ENCODE measurements at regions not wholly inside any gene's neighbourhood (a gene's known extent, or its start where the extent isn't known, plus 50 kb on each side); places are given as distances from the start of the nearest gene placed in this dataset.

DNA sequence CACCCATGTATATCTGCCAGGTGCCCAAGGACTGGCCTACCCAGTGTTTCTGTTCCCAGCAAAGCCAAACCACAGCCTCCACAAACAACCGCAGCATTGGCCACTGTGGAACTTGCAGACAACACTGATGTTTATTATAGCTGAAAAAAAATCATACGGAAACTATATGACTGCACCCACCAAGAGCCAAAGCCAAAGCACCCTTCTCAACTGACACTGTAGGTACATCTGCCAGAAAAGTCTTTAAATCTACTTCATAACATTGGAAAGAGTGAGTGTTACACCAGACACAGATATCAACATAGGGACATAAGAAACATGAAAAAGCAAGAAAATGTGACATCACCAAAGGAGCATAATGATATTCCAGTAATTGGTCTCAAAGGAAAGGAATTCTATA, 428.0 kb downstream of the PSAT1 start:
- H3K4me3 ChIP-seq (ENCODE audit: low read length): no peak overlapping the region
- H3K27me3 ChIP-seq (ENCODE audit: control insufficient read depth, insufficient read depth, low read length): no peaks in the 10 kb centered on the region
- H3K9me3 ChIP-seq (replicated peaks; ENCODE audit: control insufficient read depth, low read depth, low read length): peaks cover 2% of the 10 kb centered on the region
- H3K36me3 ChIP-seq (ENCODE audit: control insufficient read depth, insufficient read depth, low read length): no peaks in the 10 kb centered on the region
- no CpG with 5 or more reads among the region's 2 CpGs for WGBS (ENCODE audit: insufficient coverage)
- DNase-seq: no peak
- H3K27ac ChIP-seq (ENCODE audit: low read length): no peak overlapping the region
- no peaks in the 10 kb centered on the region for H3K4me1 ChIP-seq (ENCODE audit: control insufficient read depth, insufficient read depth, low read length)

DNA sequence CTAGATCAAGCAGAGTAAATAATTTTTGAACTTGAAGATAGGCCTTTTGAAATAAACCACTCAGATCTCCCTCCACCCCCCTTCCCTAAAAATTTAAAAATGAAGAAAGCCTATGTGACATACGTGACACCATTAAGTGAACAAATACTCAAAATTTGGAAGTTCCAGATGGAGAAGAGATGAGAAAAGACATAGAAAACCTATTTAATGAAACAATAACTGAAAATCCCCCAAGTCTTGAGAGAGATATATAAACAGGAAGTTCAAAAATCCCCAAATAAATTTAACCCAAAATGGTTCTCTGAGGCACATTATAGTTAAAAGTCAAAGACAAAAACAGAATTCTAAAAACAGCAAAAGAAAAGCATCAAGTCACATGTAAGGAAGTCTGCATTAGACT, 428.6 kb downstream of the PSAT1 start:
- Histone ChIP-seq H3K4me1 (ENCODE audit: control insufficient read depth, insufficient read depth, low read length) (no peaks in the 10 kb centered on the region), H3K9me3 (replicated peaks; ENCODE audit: control insufficient read depth, low read depth, low read length) (peaks cover 2% of the 10 kb centered on the region), H3K4me3 (ENCODE audit: low read length) (no peak overlapping the region), H3K27me3 (ENCODE audit: control insufficient read depth, insufficient read depth, low read length) (no peaks in the 10 kb centered on the region), H3K27ac (ENCODE audit: low read length) (no peak overlapping the region), H3K36me3 (ENCODE audit: control insufficient read depth, insufficient read depth, low read length) (no peaks in the 10 kb centered on the region)
- DNase-seq: no peak
- WGBS (ENCODE audit: insufficient coverage): no CpG with 5 or more reads among the region's 1 CpG

GRCh38 chr9:78745331-78745730, 448.4 kb downstream of the PSAT1 start:
- Histone ChIP-seq H3K4me3 (ENCODE audit: low read length) (no peak overlapping the region), H3K4me1 (ENCODE audit: control insufficient read depth, insufficient read depth, low read length) (no peaks in the 10 kb centered on the region), H3K27ac (ENCODE audit: low read length) (no peak overlapping the region), H3K36me3 (ENCODE audit: control insufficient read depth, insufficient read depth, low read length) (no peaks in the 10 kb centered on the region), H3K9me3 (replicated peaks; ENCODE audit: control insufficient read depth, low read depth, low read length) (no peaks in the 10 kb centered on the region), H3K27me3 (ENCODE audit: control insufficient read depth, insufficient read depth, low read length) (no peaks in the 10 kb centered on the region)
- DNase-seq: no peak
- no CpG with 5 or more reads among the region's 5 CpGs for WGBS (ENCODE audit: insufficient coverage)

DNA sequence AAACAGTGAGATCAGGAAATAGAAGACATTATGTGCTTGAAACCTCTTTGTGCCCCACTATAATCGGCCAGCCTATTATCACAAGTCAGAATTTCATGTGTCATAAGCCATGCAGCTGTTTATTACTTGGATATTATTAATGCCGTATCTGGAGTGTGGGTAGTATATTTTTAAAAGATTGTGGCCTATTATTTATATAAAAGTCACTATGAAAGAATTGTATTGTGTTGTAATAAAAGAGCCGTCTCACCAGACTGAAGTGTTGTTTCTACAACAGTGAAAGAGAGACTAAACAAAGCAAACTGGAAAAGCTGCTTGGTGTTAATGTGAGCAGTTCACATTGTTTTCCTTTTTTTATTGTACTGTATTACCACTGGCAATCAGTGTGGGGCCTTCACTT, 449.1 kb downstream of the PSAT1 start:
- Histone ChIP-seq H3K9me3 (replicated peaks; ENCODE audit: control insufficient read depth, low read depth, low read length) (no peaks in the 10 kb centered on the region), H3K4me3 (ENCODE audit: low read length) (no peak overlapping the region), H3K4me1 (ENCODE audit: control insufficient read depth, insufficient read depth, low read length) (no peaks in the 10 kb centered on the region), H3K27ac (ENCODE audit: low read length) (no peak overlapping the region), H3K27me3 (ENCODE audit: control insufficient read depth, insufficient read depth, low read length) (no peaks in the 10 kb centered on the region), H3K36me3 (ENCODE audit: control insufficient read depth, insufficient read depth, low read length) (no peaks in the 10 kb centered on the region)
- no peak for DNase-seq
- WGBS (ENCODE audit: insufficient coverage): no CpG with 5 or more reads among the region's 3 CpGs

DNA sequence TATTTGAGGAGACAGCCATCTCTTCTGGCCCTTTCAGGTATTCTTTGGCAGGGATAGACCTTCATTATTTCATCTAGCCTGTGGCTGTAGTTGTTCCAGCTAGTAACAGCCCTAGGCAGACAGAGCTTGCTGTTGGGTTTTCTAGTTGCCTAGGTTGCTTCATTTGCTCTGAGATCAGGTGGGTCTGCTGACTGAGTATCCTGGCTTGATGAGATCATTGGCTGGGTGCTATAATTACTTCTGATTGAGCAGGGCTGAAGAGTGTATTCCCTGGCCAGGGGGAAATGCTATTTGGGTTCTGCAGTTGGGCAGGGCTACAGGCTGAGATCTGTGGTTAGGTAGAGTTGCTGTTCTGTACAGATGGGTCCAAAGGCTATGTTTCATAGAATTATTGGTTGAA, 456.1 kb downstream of the PSAT1 start:
- no peaks in the 10 kb centered on the region for H3K9me3 ChIP-seq (replicated peaks; ENCODE audit: control insufficient read depth, low read depth, low read length)
- DNase-seq: no peak
- no peaks in the 10 kb centered on the region for H3K27me3 ChIP-seq (ENCODE audit: control insufficient read depth, insufficient read depth, low read length)
- no peak overlapping the region for H3K4me3 ChIP-seq (ENCODE audit: low read length)
- H3K27ac ChIP-seq (ENCODE audit: low read length): no peak overlapping the region
- H3K4me1 ChIP-seq (ENCODE audit: control insufficient read depth, insufficient read depth, low read length): no peaks in the 10 kb centered on the region
- no peaks in the 10 kb centered on the region for H3K36me3 ChIP-seq (ENCODE audit: control insufficient read depth, insufficient read depth, low read length)

DNA sequence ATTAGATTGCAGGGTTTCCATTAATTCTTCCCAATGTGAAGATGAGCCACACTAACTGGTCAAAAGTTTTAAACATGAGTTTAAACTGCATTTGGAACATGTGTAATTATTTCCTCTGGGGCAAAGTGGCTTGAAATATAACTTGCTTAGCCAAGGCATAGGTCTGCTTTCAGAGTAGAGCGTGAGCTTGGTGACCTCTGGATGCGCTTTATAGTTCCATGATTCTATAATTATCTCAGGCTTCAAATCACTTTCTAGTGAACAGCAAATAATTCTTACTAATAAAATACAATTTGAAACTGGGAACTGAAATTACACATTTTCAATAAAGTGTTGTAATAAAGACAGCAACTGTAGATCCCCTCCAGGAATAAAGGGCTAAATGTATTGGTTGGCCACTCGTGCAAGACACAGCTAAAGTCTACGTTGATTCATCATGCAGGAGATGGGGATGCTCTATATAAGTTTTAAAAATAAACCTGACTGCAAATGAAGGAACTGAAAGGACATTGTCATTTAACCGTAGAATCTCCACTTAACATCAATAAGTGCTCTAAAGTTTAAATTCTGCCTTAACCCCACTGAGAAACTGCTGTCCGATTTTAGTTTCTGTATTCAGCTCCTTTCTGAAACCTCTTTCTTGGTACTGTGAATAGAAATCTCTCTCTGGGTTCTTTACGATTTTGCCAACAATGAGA, 460.0 kb downstream of the PSAT1 start:
- H3K36me3 ChIP-seq (ENCODE audit: control insufficient read depth, insufficient read depth, low read length): no peaks in the 10 kb centered on the region
- DNase-seq: no peak
- H3K9me3 ChIP-seq (replicated peaks; ENCODE audit: control insufficient read depth, low read depth, low read length): no peaks in the 10 kb centered on the region
- 40% methylated on average over 2 of the region's 7 CpGs for WGBS (ENCODE audit: insufficient coverage)
- no peaks in the 10 kb centered on the region for H3K27me3 ChIP-seq (ENCODE audit: control insufficient read depth, insufficient read depth, low read length)
- H3K27ac ChIP-seq (ENCODE audit: low read length): no peak overlapping the region
- no peak overlapping the region for H3K4me3 ChIP-seq (ENCODE audit: low read length)
- no peaks in the 10 kb centered on the region for H3K4me1 ChIP-seq (ENCODE audit: control insufficient read depth, insufficient read depth, low read length)

DNA sequence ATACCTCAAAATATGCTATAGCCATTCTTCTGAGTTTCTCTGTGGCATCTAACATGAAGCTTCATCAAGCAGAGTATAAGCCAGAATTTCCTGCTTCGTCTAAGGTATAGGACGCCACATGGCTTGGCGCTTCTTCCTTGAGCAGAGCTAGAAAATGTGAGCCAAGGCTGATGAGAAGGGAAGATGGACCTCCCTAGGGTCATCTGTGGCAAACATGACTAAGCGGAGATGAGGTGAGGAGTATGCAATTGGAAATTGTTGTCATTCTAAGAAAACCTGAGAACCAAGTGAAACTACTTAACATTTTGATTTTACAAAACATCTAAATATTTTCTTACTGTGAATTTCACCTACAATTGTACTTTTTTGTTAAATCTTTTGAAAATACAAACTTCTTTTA, 466.5 kb downstream of the PSAT1 start:
- 93% methylated on average over 2 of the region's 4 CpGs for WGBS (ENCODE audit: insufficient coverage)
- H3K4me1 ChIP-seq (ENCODE audit: control insufficient read depth, insufficient read depth, low read length): no peaks in the 10 kb centered on the region
- no peak for DNase-seq
- H3K27me3 ChIP-seq (ENCODE audit: control insufficient read depth, insufficient read depth, low read length): no peaks in the 10 kb centered on the region
- H3K27ac ChIP-seq (ENCODE audit: low read length): no peak overlapping the region
- H3K36me3 ChIP-seq (ENCODE audit: control insufficient read depth, insufficient read depth, low read length): no peaks in the 10 kb centered on the region
- H3K4me3 ChIP-seq (ENCODE audit: low read length): no peak overlapping the region
- no peaks in the 10 kb centered on the region for H3K9me3 ChIP-seq (replicated peaks; ENCODE audit: control insufficient read depth, low read depth, low read length)

DNA sequence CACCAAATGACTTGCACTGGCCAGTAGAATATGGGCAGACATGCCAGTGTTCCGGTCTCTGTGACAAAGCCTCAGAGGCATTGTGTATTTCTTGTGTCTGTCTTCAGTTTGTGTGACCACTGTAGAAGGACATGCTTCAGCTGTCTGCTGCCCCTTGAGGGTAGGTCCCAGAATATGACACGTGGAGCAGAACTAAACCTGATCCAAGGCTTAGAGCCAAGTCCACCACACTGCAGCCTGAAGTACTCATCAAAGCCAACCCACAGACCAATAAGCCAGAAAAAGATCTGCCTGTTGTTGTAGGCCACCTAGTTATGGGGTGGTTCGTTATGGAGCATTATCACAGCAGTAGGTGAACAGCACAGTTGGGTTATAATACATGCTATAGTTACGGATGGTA, 468.9 kb downstream of the PSAT1 start:
- no peak for DNase-seq
- WGBS (ENCODE audit: insufficient coverage): 100% methylated on average over 1 of the region's 4 CpGs
- Histone ChIP-seq H3K9me3 (replicated peaks; ENCODE audit: control insufficient read depth, low read depth, low read length) (no peaks in the 10 kb centered on the region), H3K27ac (ENCODE audit: low read length) (no peak overlapping the region), H3K4me1 (ENCODE audit: control insufficient read depth, insufficient read depth, low read length) (no peaks in the 10 kb centered on the region), H3K4me3 (ENCODE audit: low read length) (no peak overlapping the region), H3K27me3 (ENCODE audit: control insufficient read depth, insufficient read depth, low read length) (no peaks in the 10 kb centered on the region), H3K36me3 (ENCODE audit: control insufficient read depth, insufficient read depth, low read length) (no peaks in the 10 kb centered on the region)

DNA sequence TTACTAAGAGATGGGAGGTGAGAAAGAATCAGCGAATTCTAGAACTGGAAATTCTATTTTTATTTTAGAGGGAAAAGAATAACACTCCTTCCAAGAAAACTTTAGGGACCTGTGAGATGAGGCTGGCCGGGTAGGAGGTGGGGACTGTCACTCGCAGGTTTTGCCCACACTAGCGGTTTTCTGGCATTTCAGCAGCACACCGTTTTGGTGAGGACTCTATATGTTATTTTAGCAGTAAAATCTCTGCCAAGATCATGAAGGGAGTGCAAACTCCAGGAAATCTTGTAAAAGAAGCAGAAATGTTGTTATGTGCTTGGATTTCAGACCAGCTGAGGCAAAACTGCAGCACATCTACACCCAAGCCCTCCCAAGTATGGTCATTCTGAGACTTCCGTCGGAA, 470.6 kb downstream of the PSAT1 start:
- DNase-seq: no peak
- WGBS (ENCODE audit: insufficient coverage): no CpG with 5 or more reads among the region's 7 CpGs
- no peaks in the 10 kb centered on the region for H3K36me3 ChIP-seq (ENCODE audit: control insufficient read depth, insufficient read depth, low read length)
- no peak overlapping the region for H3K4me3 ChIP-seq (ENCODE audit: low read length)
- H3K4me1 ChIP-seq (ENCODE audit: control insufficient read depth, insufficient read depth, low read length): no peaks in the 10 kb centered on the region
- H3K27me3 ChIP-seq (ENCODE audit: control insufficient read depth, insufficient read depth, low read length): no peaks in the 10 kb centered on the region
- H3K9me3 ChIP-seq (replicated peaks; ENCODE audit: control insufficient read depth, low read depth, low read length): no peaks in the 10 kb centered on the region
- no peak overlapping the region for H3K27ac ChIP-seq (ENCODE audit: low read length)

DNA sequence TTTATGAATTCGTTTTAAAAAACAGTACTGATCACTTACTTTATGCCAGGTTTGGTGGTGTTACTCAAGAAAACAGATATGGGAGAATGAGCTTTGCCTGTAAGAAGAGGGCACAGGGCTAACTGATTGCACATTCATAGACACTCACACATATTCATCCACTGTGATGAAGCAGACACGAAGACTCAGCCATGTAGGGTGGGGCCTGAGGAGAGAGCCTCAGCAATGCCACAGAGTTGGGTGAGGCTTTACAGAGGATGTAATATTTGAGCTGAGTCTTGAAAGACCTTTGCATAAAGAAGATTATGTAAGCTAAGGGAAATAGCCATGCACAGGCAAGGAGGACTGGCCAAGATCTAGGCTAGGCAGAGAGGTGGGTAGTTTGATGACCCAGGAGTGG, 472.8 kb downstream of the PSAT1 start:
- H3K27me3 ChIP-seq (ENCODE audit: control insufficient read depth, insufficient read depth, low read length): no peaks in the 10 kb centered on the region
- 60% methylated on average over 1 of the region's 2 CpGs for WGBS (ENCODE audit: insufficient coverage)
- H3K36me3 ChIP-seq (ENCODE audit: control insufficient read depth, insufficient read depth, low read length): no peaks in the 10 kb centered on the region
- no peak overlapping the region for H3K4me3 ChIP-seq (ENCODE audit: low read length)
- H3K4me1 ChIP-seq (ENCODE audit: control insufficient read depth, insufficient read depth, low read length): no peaks in the 10 kb centered on the region
- no peak for DNase-seq
- H3K27ac ChIP-seq (ENCODE audit: low read length): no peak overlapping the region
- no peaks in the 10 kb centered on the region for H3K9me3 ChIP-seq (replicated peaks; ENCODE audit: control insufficient read depth, low read depth, low read length)

DNA sequence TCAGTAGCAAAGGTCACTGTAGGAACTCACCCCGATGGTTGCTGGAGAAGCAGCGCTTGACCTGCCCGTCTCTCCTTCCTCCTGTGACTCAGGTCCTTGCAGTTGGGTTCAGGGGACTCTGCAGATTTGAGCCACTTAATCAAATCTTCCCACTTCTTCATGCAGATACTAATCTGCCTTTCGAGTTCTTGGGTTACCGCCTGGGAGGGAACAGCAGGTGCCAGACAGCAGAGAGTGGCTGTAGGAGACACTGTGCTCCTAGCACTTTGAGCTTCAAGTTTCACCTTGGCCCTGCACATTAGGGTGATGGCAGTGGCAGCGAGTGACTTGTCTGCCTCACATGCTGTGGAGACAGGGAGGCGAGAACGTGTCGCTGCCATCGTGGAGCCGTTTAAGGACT, 478.3 kb downstream of the PSAT1 start:
- no peaks in the 10 kb centered on the region for H3K9me3 ChIP-seq (replicated peaks; ENCODE audit: control insufficient read depth, low read depth, low read length)
- 80% methylated on average over 11 of the region's 11 CpGs for WGBS (ENCODE audit: insufficient coverage)
- H3K27ac ChIP-seq (ENCODE audit: low read length): no peak overlapping the region
- H3K4me1 ChIP-seq (ENCODE audit: control insufficient read depth, insufficient read depth, low read length): peaks cover 2% of the 10 kb centered on the region
- H3K36me3 ChIP-seq (ENCODE audit: control insufficient read depth, insufficient read depth, low read length): no peaks in the 10 kb centered on the region
- no peak for DNase-seq
- H3K27me3 ChIP-seq (ENCODE audit: control insufficient read depth, insufficient read depth, low read length): no peaks in the 10 kb centered on the region
- no peak overlapping the region for H3K4me3 ChIP-seq (ENCODE audit: low read length)

All from muscle of leg (tissue), 3 donors.